Glutamatergic neuron (in vitro differentiated cells): ENCODE measurements at regions not wholly inside any gene's neighbourhood (a gene's known extent, or its start where the extent isn't known, plus 50 kb on each side); places are given as distances from the start of the nearest gene placed in this dataset.
"Not testable (repeated sequence)": the region's sequence is repeated elsewhere in the genome, so short reads cannot be mapped to it uniquely, and the experiment has no call there.

Experiments used
- DNase-seq: peaks from one replicate; pipeline ENCODE4 v3.0.0; 2022
- H3K27ac Mint-ChIP-seq: one replicate; pipeline ENCODE4 v1.8.0; 2020; ENCODE audit warnings: mild to moderate bottlenecking, mixed read lengths, inconsistent platforms; ENCODE audit not compliant: unreplicated experiment
- H3K27me3 Mint-ChIP-seq: one replicate; pipeline ENCODE4 v1.8.0; 2020; ENCODE audit warnings: mild to moderate bottlenecking, moderate library complexity, mixed read lengths, inconsistent platforms; ENCODE audit not compliant: unreplicated experiment
- H3K36me3 Mint-ChIP-seq: one replicate; pipeline ENCODE4 v1.8.0; 2020; ENCODE audit warnings: mild to moderate bottlenecking, mixed read lengths, inconsistent platforms; ENCODE audit not compliant: unreplicated experiment
- H3K4me1 Mint-ChIP-seq: one replicate; pipeline ENCODE4 v1.8.0; 2020; ENCODE audit warnings: mild to moderate bottlenecking, low read depth, mixed read lengths, inconsistent platforms; ENCODE audit not compliant: unreplicated experiment
- H3K4me3 Mint-ChIP-seq: one replicate; pipeline ENCODE4 v1.8.0; 2020; ENCODE audit warnings: mild to moderate bottlenecking, mixed read lengths, inconsistent platforms; ENCODE audit not compliant: unreplicated experiment
- H3K9me3 Mint-ChIP-seq: one replicate; pipeline ENCODE4 v1.8.0; 2020; ENCODE audit warnings: mild to moderate bottlenecking, moderate library complexity, mixed read lengths, inconsistent platforms; ENCODE audit not compliant: unreplicated experiment
- TF ChIP-seq, protein P1 (sequence below): fragments of 200-600 bp; sonication (generic); IDR thresholded peaks from one replicate; pipeline ENCODE4 v1.5.0; 2021; ENCODE audit not compliant: partially characterized antibody, unreplicated experiment

DNA sequence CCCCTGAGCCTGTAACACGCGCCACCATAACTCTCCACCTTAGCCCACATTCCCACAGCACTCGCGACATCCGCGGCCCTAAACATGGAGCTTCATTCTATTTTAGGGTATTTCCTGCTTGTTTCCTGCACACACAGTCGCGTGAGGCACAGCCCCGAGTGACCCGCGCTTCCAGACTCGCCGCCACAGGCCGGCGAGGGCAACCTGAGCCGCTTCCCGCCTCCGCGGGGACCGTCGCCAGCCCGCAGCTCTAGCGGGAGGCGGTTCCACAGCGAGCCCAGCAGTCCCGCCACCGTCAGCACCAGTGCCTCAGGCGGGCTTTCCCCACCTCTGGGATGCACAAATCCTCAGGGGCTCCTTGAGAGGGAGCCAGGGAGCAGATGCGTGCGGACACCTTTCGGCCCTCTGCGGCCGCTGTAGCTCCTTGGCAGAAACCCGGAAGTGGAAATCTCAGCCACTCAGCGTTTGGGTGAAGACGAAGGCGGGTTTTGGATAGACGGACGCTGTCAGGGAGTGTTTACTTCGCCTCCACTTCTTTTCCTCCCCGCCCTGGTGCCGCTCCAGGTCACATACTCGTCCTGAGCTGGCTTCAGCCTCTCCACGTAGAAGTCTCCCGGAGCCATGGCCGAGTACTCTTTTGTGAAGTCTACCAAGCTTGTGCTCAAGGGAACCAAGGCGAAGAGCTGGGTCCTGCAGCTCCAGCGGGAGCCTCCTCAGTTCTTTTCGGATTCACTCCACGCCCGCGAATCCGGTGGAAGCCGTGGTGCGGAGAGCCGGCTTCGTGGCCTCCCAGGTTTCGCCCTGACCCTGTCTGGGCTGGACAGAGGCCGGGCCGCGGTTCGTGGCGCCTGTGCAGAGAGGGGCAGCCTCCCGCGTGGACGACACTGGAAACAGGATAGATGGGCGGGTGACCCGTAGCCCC lies 2177.4 kb upstream of the DEFB115 start:
- H3K36me3 Mint-ChIP-seq, result peaks cover 10% of the 10 kb centered on the region
- no peak for DNase-seq
- H3K4me3 Mint-ChIP-seq, result no peak overlapping the region
- no peak overlapping the region for H3K27ac Mint-ChIP-seq
- peaks cover 16% of the 10 kb centered on the region for H3K9me3 Mint-ChIP-seq
- H3K4me1 Mint-ChIP-seq, result no peaks in the 10 kb centered on the region
- H3K27me3 Mint-ChIP-seq, result peaks cover 2% of the 10 kb centered on the region
- TF ChIP-seq, protein P1, sequence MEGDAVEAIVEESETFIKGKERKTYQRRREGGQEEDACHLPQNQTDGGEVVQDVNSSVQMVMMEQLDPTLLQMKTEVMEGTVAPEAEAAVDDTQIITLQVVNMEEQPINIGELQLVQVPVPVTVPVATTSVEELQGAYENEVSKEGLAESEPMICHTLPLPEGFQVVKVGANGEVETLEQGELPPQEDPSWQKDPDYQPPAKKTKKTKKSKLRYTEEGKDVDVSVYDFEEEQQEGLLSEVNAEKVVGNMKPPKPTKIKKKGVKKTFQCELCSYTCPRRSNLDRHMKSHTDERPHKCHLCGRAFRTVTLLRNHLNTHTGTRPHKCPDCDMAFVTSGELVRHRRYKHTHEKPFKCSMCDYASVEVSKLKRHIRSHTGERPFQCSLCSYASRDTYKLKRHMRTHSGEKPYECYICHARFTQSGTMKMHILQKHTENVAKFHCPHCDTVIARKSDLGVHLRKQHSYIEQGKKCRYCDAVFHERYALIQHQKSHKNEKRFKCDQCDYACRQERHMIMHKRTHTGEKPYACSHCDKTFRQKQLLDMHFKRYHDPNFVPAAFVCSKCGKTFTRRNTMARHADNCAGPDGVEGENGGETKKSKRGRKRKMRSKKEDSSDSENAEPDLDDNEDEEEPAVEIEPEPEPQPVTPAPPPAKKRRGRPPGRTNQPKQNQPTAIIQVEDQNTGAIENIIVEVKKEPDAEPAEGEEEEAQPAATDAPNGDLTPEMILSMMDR, result no peak

DNA sequence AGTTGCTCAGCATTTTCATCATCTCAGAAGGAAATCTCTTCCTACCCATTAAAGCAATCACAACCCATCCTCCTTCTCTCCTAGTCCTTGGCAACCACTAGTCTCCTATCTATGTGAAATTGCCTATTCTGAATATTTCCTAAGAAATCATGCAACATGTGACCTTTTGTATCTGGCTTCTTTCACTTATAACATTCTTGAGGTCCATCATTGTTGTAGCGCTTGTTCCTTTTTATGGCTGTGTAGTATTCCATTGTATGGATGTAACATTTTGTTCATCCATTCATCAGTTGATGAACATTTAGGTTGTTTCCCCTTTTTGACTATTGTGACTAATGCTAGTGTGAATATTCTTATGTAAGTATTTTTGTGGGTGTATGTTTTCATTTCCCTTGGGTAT lies 2175.8 kb upstream of the DEFB115 start:
- not testable (repeated sequence) for H3K36me3 Mint-ChIP-seq, DNase-seq, H3K4me1 Mint-ChIP-seq, H3K4me3 Mint-ChIP-seq, H3K27ac Mint-ChIP-seq, H3K27me3 Mint-ChIP-seq
- peaks cover 16% of the 10 kb centered on the region for H3K9me3 Mint-ChIP-seq

DNA sequence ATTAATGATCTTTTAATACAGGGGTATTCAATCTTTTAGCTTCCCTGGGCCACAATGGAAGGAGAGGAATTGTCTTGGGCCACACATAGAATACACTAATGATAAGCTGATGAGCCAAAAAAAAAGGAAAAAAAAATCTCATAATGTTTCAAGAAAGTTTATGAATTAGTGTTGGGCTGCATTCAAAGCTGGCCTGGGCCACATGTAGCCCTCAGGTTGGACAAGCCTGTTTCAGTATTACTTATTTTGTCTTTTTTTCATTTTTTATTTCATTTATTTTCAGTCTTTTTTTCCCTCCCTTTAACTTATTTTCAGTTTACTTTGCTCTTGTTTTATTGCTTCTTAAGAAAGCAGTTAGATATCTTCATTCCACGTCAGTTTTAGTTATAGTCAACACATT lies 2171.8 kb upstream of the DEFB115 start:
- H3K9me3 Mint-ChIP-seq, result peaks cover 11% of the 10 kb centered on the region

DNA sequence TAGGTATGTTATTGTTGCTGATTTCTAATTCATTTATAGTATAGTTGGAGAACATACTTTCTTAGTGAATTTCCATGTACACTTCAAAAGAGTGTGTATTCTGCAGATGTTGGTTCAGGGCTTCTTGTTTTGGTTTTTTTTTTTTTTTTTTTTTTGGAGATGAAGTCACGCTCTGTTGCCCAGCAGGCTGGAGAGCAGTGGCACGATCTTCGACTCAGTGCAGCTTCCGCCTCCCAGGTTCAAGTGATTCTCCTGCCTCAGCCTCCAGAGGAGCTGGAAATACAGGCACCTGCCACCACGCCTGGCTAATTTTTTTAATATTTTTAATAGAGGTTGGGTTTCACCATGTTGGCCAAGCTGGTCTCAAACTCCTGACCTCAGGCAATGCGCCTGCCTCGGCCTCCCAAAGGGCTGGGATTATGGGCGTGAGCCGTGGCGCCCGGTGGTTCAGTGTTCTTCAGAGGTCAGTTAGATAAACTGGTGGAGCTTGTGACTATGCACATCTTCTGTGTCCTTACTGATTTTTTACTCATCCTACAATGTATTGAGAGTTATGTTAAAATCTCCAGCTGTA lies 2171.2 kb upstream of the DEFB115 start:
- not testable (repeated sequence) for H3K27ac Mint-ChIP-seq, H3K36me3 Mint-ChIP-seq, DNase-seq, H3K27me3 Mint-ChIP-seq, H3K4me3 Mint-ChIP-seq, H3K4me1 Mint-ChIP-seq
- H3K9me3 Mint-ChIP-seq, result peaks cover 11% of the 10 kb centered on the region

More for the DNA sequence above, 2171.8 kb upstream of the DEFB115 start:
- H3K27ac Mint-ChIP-seq, result no peak overlapping the region
- H3K27me3 Mint-ChIP-seq, result peaks cover 2% of the 10 kb centered on the region
- H3K36me3 Mint-ChIP-seq, result no peaks in the 10 kb centered on the region
- TF ChIP-seq, protein P1, result no peak
- DNase-seq, result no peak
- H3K4me1 Mint-ChIP-seq, result no peaks in the 10 kb centered on the region
- H3K4me3 Mint-ChIP-seq, result no peak overlapping the region

DNA sequence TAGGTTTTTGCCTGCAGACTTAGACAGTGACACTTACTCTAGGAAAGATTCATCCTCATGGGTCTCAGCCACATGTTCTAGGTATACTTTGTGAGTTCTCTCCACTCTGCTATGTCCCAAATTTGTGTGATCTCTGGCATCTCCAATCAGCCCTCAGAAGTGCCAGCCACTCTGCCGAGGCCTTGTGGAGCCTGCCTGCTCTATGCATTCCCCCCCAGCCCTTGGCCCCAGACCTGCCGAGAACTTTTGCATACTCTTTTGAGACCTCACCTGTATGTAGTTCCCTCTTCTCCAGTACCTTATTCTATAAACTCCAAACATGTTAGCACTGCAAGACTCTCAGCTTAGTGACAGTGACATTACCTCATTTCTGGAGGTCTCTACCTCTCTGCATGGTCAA lies 2170.5 kb upstream of the DEFB115 start:
- Mint-ChIP-seq H3K9me3 (peaks cover 11% of the 10 kb centered on the region), H3K4me1 (no peaks in the 10 kb centered on the region), H3K27me3 (peaks cover 2% of the 10 kb centered on the region), H3K27ac (no peak overlapping the region), H3K4me3 (no peak overlapping the region), H3K36me3 (no peaks in the 10 kb centered on the region)
- TF ChIP-seq, protein P1, result no peak
- no peak for DNase-seq

DNA sequence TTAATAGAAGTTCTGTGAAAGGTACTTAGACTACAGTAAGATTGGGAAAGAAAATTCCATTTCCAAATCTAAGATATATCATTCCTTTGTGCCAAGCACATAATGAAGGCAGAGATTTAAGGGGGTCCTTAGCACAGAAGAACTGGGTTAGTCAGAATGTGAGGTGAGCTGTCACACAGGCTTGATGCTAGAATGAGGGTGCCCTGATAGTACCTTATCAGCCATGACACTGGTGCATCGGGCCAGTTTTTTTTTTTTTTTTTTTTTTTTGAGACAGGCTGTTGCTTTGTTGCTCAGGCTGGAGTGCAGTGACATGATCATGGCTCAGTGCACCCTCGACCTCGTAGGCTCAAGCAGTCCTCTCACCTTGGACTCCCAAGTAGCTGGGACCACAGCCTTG lies 2169.6 kb upstream of the DEFB115 start:
- not testable (repeated sequence) for H3K27me3 Mint-ChIP-seq, H3K36me3 Mint-ChIP-seq, H3K27ac Mint-ChIP-seq, DNase-seq, H3K4me1 Mint-ChIP-seq, H3K4me3 Mint-ChIP-seq
- peaks cover 11% of the 10 kb centered on the region for H3K9me3 Mint-ChIP-seq

DNA sequence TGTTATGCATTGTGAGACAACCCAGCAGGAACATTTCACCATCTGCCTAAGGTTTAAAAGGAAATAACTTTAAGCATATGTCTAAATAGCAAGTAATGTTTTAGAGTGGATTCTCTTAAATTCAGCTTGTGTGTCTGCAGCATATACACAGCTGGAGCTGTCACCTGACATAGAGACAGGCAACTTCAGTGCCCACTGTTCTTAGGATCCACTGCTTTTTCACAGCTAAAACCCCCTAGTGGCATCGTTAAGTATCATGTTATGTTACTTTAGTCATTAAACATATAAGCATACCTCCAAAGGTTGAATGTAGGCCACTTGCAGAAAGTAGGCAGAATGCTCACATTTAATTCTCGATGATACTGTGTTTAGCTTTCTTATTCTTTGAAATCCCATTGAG lies 2169.0 kb upstream of the DEFB115 start:
- H3K36me3 Mint-ChIP-seq, DNase-seq, H3K9me3 Mint-ChIP-seq, H3K27me3 Mint-ChIP-seq, H3K4me1 Mint-ChIP-seq, H3K4me3 Mint-ChIP-seq, H3K27ac Mint-ChIP-seq: not testable (repeated sequence)

DNA sequence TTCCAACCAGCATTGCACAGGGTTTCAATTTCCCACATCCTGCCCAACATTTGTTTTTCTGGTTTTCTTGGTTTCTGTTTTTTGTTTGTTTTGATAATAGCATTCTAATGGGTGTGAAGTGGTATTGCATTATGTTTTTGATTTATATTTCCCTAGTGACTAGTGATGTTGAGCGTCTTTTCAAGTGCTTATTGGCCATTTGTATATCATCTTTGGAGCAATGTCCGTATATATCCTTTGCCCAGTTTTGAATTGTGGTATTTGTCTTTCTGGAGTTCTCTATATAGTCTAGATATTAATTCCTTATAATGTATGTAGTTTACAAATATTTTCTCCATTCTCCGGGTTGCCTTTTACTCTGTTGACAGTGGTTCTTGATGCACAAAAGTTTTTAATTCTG lies 2168.1 kb upstream of the DEFB115 start:
- DNase-seq, H3K36me3 Mint-ChIP-seq, H3K27me3 Mint-ChIP-seq, H3K27ac Mint-ChIP-seq, H3K4me1 Mint-ChIP-seq, H3K4me3 Mint-ChIP-seq: not testable (repeated sequence)
- peaks cover 11% of the 10 kb centered on the region for H3K9me3 Mint-ChIP-seq

DNA sequence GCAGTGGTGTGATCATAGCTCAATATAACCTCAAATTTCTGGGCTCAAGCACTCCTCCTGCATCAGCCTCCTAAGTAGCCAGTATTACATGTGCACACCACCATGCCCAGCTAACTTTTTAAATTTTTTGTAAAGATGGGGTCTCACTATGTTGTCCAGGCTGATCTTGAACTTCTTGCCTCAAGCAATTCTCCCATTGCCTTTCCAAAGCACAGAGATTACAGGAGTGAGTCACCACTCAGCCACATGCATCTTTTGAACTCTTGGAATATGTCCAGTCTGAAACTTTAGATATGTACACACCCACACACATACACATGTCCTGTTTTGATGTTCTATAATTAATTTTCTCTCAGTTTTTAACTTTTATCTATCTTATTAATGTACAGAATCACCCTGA lies 2163.5 kb upstream of the DEFB115 start:
- not testable (repeated sequence) for H3K9me3 Mint-ChIP-seq, H3K27ac Mint-ChIP-seq, H3K27me3 Mint-ChIP-seq, H3K4me1 Mint-ChIP-seq, H3K36me3 Mint-ChIP-seq, DNase-seq, H3K4me3 Mint-ChIP-seq
